HG02588 (cell line): ENCODE measurements at regions not wholly inside any gene's neighbourhood (a gene's known extent, or its start where the extent isn't known, plus 50 kb on each side); places are given as distances from the start of the nearest gene placed in this dataset.

Experiments used
- ATAC-seq: cut with Tn5 transposase; IDR thresholded peaks from one replicate; pipeline ENCODE4 v1.9.1; 2021; ENCODE audit warnings: mild to moderate bottlenecking, moderate library complexity; ENCODE audit not compliant: unreplicated experiment

GRCh38 chr4:38536716-38537115 lies 127.3 kb upstream of the KLF3 start:
- no peak for ATAC-seq

GRCh38 chr4:38537666-38538065 lies 126.3 kb upstream of the KLF3 start:
- no peak for ATAC-seq

GRCh38 chr4:38538517-38538916 lies 125.5 kb upstream of the KLF3 start:
- no peak for ATAC-seq

DNA sequence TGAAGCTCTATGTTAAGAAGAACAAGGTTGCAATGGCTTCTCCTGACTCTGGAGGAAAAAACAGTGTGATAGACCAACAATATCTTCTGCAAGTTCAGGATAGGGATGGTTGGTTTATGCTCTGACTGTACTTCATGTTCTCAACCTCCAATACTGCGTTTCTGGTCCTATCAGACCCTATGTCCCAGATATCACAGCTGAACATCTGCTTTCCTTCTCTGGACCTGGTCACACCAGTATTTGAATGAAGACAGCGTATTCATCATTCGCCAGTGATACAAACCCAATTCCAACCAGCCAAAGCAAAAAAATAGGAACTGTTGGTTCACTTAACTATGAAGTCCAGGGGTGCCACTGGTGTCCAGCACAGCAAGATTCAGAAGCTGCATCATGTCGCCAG lies 124.5 kb upstream of the KLF3 start:
- no peak for ATAC-seq

DNA sequence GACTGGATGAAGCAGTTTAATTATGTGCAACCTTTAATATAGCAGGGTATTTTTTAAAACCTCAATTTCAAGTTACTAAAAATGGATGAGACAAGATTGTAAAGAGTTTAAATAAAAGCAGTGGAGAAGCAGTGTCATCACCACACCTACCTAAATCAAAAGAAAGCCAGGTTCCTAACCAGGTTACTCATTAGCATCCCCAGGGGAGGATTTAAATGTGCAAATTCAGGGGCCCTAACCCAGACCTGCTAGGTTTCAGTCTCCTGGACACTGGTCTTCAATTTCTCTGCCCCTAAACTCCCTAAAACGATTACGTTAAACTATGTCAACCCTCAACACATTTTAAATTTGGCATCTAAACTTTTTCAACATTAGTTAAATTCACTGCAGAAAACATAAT lies 116.9 kb upstream of the KLF3 start:
- ATAC-seq, result no peak

DNA sequence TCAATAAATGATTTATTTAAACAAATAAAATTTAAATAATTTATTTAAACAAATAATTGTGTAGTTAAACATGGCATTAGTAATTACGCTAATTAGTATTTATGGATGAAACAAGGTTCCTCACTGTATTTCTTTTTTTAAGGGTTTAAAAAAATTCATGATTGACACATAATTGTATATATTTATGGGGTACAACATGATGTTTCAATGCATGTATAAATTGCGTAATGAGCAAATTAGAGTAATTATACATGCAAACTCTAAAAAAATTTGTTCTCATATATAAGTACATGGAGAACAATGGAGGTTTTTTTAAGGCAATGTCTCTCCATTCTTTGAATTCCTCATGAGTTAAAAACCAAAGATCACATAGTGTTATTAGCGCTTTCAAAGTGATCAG lies 115.7 kb upstream of the KLF3 start:
- ATAC-seq, result no peak

GRCh38 chr4:38559374-38559773 lies 104.6 kb upstream of the KLF3 start:
- no peak for ATAC-seq

DNA sequence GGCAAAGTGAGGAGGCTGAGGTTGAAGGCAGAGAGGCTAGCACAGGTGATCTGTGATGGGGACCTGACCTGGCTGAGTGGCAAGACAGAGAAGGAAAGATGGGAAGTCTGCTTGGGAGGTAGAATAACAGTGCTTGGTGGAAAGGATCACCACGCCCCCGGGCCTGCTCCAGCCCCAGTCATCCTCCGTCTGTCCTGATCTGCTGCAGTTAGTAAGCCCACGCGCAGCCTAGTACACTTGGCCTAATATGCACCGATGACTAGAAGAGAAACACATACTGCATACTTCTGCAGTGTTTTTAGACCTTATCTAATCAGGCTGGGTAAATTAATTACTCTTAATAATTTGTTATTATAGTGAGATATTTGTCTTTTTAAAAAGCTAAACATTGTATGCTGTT lies 103.7 kb upstream of the KLF3 start:
- no peak for ATAC-seq

GRCh38 chr4:38560768-38561558 lies 103.0 kb upstream of the KLF3 start:
- peak; percentile 82 for ATAC-seq

DNA sequence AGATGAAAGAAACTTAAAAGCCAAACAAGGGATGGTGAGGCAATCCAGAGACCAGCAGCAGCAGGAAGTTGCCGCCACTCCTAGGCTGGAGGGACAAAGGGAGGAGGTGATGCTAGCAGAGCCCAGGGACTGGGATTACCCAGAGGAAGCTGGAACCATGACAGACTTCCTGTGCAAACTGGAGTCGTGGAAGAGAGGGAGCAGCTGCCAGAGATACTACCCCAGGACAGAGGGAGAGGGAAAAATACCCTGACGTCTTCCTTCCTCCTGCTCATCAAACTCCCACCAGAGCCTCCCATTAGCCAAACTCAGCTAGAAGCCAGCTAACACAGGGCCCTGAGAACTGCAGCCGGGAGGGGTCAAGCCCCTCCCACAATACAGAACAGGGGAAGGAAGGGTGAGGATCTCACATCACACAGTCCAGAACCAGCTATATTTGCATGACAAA lies 101.2 kb upstream of the KLF3 start:
- no peak for ATAC-seq

- ATAC-seq, result no peak
These were observed 100.1 kb upstream of the KLF3 start for GRCh38 chr4:38563707-38564495.

- no peak for ATAC-seq
These were observed 98.5 kb upstream of the KLF3 start for GRCh38 chr4:38565271-38566199.

DNA sequence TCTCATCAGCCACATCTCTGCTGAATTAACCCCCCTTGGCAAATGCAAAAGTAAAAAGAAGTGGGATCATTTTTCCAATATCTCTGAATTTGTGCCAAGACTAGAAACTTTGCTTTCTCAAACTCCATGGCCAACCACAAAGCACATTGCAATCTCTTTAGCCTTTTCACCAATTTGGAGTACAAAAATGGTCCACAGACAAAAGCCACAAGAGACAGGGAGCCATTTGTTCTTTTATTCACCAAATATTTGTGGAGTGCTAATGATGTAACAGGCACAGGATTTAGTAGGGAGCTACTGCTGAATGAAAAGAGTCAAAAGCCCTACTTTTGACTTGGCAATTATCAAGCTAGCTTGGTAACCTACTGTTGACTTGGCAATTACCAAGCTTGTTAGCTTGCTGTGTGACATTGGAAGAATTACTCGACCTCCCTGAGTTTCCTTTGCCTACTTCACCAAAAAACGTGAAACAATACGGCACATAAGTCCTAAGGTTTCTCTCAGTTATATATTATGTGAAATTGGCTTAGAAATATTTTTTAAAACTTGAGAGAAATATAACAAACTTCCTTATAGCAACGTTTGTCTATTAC lies 97.1 kb upstream of the KLF3 start:
- no peak for ATAC-seq

DNA sequence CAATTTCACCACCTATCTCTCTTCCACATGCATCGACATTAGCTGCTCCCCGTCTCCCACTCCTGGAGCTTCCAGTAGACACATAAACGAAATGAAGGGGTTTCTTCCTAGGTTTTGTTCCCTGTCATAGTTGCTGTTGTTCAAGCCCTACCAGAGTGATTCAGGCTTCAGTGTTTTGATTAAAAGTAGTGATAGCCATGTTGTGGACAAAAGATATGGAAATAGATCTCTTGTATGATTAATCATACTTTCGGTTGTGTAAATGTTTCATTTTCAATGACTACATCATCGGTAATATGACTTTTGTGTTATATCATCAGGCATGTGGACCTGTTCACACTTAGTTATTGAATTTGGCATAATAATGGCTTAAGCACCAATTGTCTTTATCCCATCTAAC lies 96.5 kb upstream of the KLF3 start:
- no peak for ATAC-seq

DNA sequence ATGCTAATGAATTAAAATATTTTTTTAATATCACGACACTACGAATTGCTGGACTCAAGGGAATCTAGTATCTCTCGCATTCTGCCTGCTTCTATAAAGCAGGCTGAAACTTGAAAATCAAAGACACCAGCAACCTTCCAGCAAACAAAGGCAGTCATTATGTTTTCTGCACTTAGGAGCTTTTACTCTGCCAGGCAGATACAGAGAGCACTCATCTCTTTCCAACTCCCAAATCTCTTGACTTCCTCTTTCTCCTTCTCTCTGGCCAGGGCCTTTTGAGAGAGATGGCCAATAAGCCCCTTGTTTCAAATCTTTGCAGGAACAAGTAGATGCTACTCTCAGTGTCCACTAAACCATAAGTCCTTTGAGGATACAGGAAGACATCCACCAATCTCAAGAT lies 95.2 kb upstream of the KLF3 start:
- ATAC-seq, result no peak

DNA sequence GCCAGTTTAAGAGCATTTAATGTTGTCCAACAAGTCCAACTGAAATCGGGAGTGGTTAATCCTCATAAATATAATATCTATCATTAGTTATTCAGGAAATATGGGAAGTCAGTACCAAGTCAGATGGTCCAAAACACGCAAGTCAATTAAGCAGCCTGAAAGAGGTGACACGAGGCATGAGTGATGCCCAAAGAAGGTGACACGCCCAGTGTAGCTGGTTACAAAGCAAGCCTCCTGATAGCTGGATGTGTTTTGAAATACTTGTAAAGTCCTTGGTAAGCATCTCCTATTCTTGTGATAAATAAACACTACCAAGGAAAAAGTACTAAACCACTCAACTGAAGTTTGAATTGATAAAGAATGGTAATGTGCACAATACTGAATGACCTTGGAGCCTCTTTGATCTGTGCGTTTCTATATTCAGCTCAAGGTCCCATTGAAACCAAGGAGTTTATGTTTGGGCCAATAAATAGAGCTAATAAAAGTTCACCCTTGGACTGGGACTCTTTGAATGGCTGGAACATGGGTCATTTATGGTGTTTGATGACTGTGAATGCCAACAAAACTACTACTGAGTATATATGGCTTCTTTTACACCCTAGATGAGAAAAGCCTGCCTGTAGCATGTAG lies 93.2 kb upstream of the KLF3 start:
- ATAC-seq, result no peak

GRCh38 chr4:38572793-38573192 lies 91.2 kb upstream of the KLF3 start:
- no peak for ATAC-seq

DNA sequence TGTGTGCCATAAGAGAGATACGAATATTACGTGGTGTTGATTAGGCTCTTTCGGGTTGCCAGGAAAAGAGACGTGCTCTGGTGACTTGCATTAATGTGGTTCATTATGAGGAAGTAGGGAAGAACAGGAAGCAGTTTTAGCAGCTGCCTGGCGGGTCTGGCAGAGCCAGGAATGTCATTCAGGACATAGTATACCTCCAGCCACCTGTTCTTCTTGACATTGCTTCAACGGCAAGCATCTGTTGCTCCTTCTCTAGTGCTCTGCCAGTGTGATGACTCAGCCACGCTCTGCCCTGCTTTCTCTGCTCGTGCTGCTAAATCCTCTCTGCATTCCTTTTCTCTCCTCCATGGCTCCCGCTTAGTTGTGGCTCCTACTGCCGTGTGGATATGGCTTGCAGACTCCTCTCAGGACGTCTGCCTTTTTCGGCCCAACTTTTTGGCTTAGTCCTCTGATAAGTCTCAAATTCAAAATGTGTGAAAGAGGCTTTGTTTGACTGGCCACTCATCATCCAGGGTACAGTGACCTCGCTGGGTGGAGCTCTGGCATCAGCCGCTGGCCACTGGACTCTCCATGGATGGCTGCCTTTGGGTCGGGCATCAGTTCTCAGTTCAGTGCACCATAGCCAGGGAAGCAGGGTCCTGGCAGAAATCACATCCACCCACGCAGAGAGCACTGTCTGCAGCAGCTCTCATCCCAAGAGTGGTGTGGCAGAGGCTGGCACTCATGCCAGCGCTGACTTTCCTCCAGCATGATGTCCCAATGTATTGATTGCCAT lies 89.3 kb upstream of the KLF3 start:
- no peak for ATAC-seq

DNA sequence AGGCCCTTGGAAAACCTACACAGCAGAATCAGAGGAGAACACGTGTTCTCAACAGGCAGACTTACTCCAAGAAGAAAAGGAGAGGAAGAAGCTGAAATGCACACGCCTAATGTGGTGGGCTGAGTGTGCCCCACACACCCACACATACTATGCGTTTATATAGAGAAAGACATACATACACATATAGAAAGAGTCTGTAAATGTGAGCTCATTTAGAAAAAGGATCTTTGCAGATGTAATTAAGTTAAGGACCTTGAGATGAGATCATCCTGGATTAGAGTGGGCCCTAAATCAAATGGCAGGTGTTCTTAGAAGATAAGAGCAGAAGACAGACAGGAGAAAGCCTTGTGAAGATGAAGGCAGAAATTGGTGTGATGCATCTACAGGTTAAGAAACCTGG lies 87.2 kb upstream of the KLF3 start:
- ATAC-seq, result no peak

DNA sequence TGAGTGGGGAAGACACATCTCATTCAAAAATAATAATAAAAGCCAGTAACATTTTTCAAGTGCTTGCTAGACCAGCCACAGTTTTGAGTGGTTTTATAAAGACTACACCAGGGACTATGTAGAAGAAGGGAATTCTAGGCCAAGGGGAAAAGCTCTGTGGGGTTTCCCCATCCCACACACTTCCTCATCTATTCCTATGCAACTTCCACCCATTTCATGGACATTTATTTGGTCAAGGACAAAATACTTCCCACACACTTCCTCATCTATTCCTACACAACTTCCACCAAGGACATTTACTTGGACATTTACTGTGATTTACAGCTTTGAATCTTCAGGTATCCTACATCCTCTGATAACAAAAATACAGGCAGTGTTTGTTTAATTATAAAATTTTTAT lies 86.5 kb upstream of the KLF3 start:
- no peak for ATAC-seq
